ENCODE measurements at regions not wholly inside any gene's neighbourhood (a gene's known extent, or its start where the extent isn't known, plus 50 kb on each side); places are given as distances from the start of the nearest gene placed in this dataset.

DNA sequence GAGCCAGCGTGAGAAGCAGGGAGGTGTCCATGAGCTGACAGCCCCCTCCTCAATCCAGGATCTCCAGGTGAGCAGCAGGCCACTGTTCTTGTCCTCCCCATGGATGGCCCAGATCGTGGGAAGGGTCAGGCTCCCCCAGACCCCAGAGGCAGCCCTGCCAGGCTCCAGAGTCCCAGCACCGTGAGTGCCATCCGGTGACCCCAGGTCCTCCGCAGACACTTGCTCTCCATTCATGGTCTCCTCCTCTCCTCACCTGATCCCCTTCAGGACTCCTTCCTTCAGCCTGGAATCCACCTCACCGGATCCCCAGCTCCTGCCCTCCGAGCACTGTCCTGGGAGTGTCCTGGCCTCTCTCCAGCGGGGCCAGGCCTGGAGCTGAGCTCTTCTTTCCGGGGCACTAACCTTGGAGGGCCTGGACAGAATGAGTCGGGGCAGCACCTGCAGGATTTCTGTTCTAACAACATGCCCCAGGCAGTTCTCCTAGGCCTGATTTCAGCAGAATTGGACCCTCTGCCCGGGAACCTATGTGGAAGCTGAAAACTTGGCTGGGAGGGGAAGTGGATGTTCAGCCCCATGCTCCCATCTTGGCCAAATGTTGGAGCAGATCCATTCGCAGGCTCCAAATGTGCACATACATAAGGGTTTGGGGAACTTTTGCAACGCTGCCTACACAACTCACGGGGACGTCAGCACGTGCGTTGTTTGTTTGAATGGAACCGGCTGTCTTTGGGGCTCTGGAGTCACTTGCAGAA, 341.6 kb upstream of the SFSWAP start:
- H3K27ac ChIP-seq: no peak overlapping the region
- DNase-seq: peak; percentile 32
- no peaks in the 10 kb centered on the region for H3K36me3 ChIP-seq
- intact Hi-C loops (cut with DNase I): no loop called here
- peaks cover 0 to 9% (median 0%) of the 10 kb centered on the region in 3 donors for H3K27me3 ChIP-seq
- H3K4me1 ChIP-seq: peaks cover 0 to 4% (median 0%) of the 10 kb centered on the region in 4 donors
- H3K9me3 ChIP-seq: no peaks in the 10 kb centered on the region
- 84 to 87% methylated on average over 18 of the region's 18 CpGs for WGBS, 2 donors
- TF ChIP-seq POLR2A (IDR thresholded peaks at IDR 0.05): no peak
- no peak for TF ChIP-seq POLR2AphosphoS5 (IDR thresholded peaks at IDR 0.05)
- no peak for TF ChIP-seq EP300 (IDR thresholded peaks at IDR 0.05)
- TF ChIP-seq, protein P1, sequence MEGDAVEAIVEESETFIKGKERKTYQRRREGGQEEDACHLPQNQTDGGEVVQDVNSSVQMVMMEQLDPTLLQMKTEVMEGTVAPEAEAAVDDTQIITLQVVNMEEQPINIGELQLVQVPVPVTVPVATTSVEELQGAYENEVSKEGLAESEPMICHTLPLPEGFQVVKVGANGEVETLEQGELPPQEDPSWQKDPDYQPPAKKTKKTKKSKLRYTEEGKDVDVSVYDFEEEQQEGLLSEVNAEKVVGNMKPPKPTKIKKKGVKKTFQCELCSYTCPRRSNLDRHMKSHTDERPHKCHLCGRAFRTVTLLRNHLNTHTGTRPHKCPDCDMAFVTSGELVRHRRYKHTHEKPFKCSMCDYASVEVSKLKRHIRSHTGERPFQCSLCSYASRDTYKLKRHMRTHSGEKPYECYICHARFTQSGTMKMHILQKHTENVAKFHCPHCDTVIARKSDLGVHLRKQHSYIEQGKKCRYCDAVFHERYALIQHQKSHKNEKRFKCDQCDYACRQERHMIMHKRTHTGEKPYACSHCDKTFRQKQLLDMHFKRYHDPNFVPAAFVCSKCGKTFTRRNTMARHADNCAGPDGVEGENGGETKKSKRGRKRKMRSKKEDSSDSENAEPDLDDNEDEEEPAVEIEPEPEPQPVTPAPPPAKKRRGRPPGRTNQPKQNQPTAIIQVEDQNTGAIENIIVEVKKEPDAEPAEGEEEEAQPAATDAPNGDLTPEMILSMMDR (IDR thresholded peaks at IDR 0.05): no peak
- H3K4me3 ChIP-seq: no peak overlapping the region

DNA sequence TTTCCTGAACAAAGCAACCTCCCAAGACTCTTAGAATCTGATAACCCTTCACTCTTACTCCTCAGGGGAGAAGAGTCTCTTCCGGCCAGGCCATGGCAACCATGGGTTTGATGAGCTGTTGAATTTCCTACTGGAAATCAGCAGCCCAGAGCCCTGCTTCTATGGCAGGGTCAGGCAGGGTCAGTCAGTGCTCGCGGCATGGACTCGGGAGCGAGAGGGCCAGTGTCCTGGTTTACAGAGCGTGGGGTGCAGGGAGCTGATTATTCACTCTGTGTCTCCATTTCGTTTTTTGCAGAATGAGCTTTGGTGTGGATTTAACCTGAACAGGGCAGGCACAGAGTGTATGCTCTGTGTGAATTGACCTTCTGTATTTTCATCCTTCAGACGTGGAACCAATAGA, 340.6 kb upstream of the SFSWAP start:
- intact Hi-C loops (cut with DNase I): no loop called here
- H3K4me1 ChIP-seq: peaks cover 0 to 4% (median 0%) of the 10 kb centered on the region in 4 donors
- no peak overlapping the region for H3K27ac ChIP-seq
- no peaks in the 10 kb centered on the region for H3K9me3 ChIP-seq
- 80 to 91% methylated on average over 8 of the region's 8 CpGs for WGBS, 2 donors
- no peak for DNase-seq
- peaks cover 0 to 5% (median 0%) of the 10 kb centered on the region in 3 donors for H3K27me3 ChIP-seq
- TF ChIP-seq, protein P1 (IDR thresholded peaks at IDR 0.05): no peak
- TF ChIP-seq EP300 (IDR thresholded peaks at IDR 0.05): no peak
- TF ChIP-seq POLR2A (IDR thresholded peaks at IDR 0.05): no peak
- TF ChIP-seq POLR2AphosphoS5 (IDR thresholded peaks at IDR 0.05): no peak
- H3K4me3 ChIP-seq: no peak overlapping the region
- no peaks in the 10 kb centered on the region for H3K36me3 ChIP-seq

DNA sequence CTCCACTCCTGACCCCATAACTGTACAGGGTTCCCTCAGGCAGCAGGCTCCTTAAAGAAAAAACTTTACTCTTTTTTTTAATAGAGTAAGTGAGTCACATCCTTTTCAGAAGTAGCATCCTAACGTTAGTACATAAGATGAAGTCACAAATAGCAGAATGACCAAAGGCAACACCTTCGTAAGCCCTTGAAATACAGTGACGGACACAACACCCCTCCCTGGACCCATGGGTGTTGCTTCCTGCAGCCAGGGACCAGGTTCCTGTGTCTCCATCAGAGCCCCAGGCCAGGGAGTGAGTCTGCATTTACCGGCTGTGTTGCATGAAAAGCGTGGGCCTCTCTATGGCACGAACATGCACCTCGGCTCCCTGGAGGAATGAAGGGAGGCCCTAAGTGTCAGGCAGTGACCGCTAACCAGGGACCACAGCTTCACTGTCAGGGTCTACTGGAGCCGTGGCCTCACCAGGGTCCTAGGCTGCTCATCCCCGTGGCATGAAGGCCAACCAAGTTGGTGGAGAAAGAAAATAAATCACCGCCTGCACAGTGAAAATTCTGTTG, 340.0 kb upstream of the SFSWAP start:
- peak; percentile 48 for DNase-seq
- H3K4me1 ChIP-seq: peaks cover 0 to 4% (median 0%) of the 10 kb centered on the region in 4 donors
- TF ChIP-seq EP300 (IDR thresholded peaks at IDR 0.05) (no peak), POLR2AphosphoS5 (IDR thresholded peaks at IDR 0.05) (no peak), POLR2A (IDR thresholded peaks at IDR 0.05) (no peak)
- TF ChIP-seq, protein P1 (IDR thresholded peaks at IDR 0.05): no peak
- no peaks in the 10 kb centered on the region for H3K36me3 ChIP-seq
- no peaks in the 10 kb centered on the region for H3K9me3 ChIP-seq
- H3K27ac ChIP-seq: no peak overlapping the region
- no peaks in the 10 kb centered on the region for H3K27me3 ChIP-seq
- no peak overlapping the region for H3K4me3 ChIP-seq
- WGBS, 2 donors: 89 to 91% methylated on average over 11 of the region's 11 CpGs
- intact Hi-C loops (cut with DNase I): no loop called here

DNA sequence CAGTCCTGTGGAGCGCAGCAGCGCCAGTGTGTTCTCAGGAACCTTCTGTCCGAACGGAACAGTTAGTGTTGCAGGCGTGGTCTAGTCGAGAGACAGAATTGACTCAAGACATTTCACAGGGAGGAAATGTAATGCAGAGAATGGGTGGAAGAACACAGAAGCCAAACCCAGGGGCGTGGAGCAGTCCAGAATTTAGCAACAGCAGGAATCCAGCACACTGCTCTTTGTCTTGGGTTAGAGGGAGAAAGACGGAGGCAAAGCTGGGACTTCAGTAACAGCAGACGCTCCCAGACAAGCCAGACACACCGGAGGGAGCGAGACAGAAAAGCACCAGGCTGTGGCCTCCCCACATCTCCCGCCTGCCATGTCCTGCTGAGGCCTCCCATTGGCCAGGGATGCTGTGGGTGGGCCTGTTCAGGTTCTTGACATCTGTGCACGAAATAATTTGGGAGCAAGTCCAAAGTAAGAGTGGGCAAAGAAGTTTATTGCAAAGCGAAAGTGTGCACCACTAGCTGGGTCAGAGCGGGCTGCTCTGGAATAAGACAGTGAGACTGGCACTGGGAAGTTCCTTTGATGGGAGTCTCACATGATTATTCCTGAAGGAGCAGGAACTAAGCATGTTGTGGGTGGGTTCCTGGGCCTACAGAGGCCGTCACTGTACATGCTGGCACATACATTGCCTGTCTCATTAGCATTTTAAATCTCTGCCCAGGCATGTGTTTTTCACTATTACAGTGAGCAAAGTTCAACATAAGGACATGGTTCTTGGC, 339.3 kb upstream of the SFSWAP start:
- no peak overlapping the region for H3K4me3 ChIP-seq
- H3K36me3 ChIP-seq: no peaks in the 10 kb centered on the region

More for the DNA sequence above, 339.3 kb upstream of the SFSWAP start:
- no peaks in the 10 kb centered on the region for H3K27me3 ChIP-seq
- WGBS, 2 donors: 62 to 74% methylated on average over 16 of the region's 16 CpGs
- H3K9me3 ChIP-seq: no peaks in the 10 kb centered on the region
- H3K27ac ChIP-seq: no peak overlapping the region
- intact Hi-C loops (cut with DNase I): no loop called here
- peaks cover 0 to 4% (median 0%) of the 10 kb centered on the region in 4 donors for H3K4me1 ChIP-seq
- TF ChIP-seq, protein P1 (IDR thresholded peaks at IDR 0.05): no peak
- no peak for TF ChIP-seq POLR2A (IDR thresholded peaks at IDR 0.05)
- no peak for TF ChIP-seq POLR2AphosphoS5 (IDR thresholded peaks at IDR 0.05)
- no peak for TF ChIP-seq EP300 (IDR thresholded peaks at IDR 0.05)
- peak; percentile 39 for DNase-seq
